SK-N-SH treated with all-trans-retinoic acid at 6 μM for 48 hours (cell line): ENCODE measurements at regions not wholly inside any gene's neighbourhood (a gene's known extent, or its start where the extent isn't known, plus 50 kb on each side); places are given as distances from the start of the nearest gene placed in this dataset.

Experiments
- ARNTL ChIP-seq: fragments of 450-650 bp; formaldehyde crosslinking; IDR thresholded peaks from 2 replicates; pipeline ENCODE4 v1.5.0; 2020; ENCODE audit warnings: low read depth, mild to moderate bottlenecking, moderate library complexity, borderline replicate concordance
- CSRNP3 ChIP-seq: fragments of 250-450 bp; sonication (Bioruptor Pico); IDR thresholded peaks from 2 replicates; pipeline ENCODE4 v1.5.1; 2021; ENCODE audit warnings: mild to moderate bottlenecking, moderate library complexity
- ZC3H10 ChIP-seq: fragments of 250-450 bp; sonication (Bioruptor Pico); IDR thresholded peaks from 2 replicates; pipeline ENCODE4 v1.5.1; 2021; ENCODE audit warnings: mild to moderate bottlenecking, moderate library complexity

- no peak for TF ChIP-seq ARNTL
- TF ChIP-seq ZC3H10 (CRISPR knock-in tag): no peak
- TF ChIP-seq CSRNP3: no peak
Observed at GRCh38 chr10:78724846-78725245, 343.9 kb upstream of the ZMIZ1 start.
